A673 (cell line): ENCODE measurements at regions not wholly inside any gene's neighbourhood (a gene's known extent, or its start where the extent isn't known, plus 50 kb on each side); places are given as distances from the start of the nearest gene placed in this dataset.

Experiments used
- BruUV-seq: library from RNA; stranded (reverse); fragments of 400-500 nt; replicated peaks from 2 replicates; lab custom pipeline; 2021; lab: Mats Ljungman, UMichigan
- CTCF ChIA-PET: fragments of 300-600 bp; sonication (Branson Sonifier 250); formaldehyde crosslinking; loops from one replicate; lab custom pipeline; 2022; ENCODE audit warnings: antibody characterized with exemption; lab: Charles Lee
- POLR2A ChIA-PET: fragments of 300-600 bp; sonication (Branson Sonifier 250); formaldehyde crosslinking; loops from one replicate; lab custom pipeline; 2022; ENCODE audit warnings: antibody characterized with exemption; ENCODE audit not compliant: low non-redundant PET; lab: Charles Lee
- DNase-seq: peaks from one replicate; pipeline ENCODE4 v3.0.0-alpha.2; 2015; ENCODE audit warnings: low spot score
- H3K27ac ChIP-seq: fragments of 200-600 bp; sonication (generic); 2 replicates; pipeline ENCODE4 v1.5.1; 2016; ENCODE audit warnings: mixed run types, low read depth, mild to moderate bottlenecking, mixed read lengths, antibody characterized with exemption, low read length; ENCODE audit not compliant: poor library complexity, severe bottlenecking
- H3K27me3 ChIP-seq: fragments of 200-600 bp; sonication (generic); replicated peaks from 2 replicates; pipeline ENCODE4 v1.6.1; 2017; ENCODE audit warnings: mixed run types, low read depth, mild to moderate bottlenecking, mixed read lengths, antibody characterized with exemption, low read length; ENCODE audit not compliant: insufficient read depth, poor library complexity
- H3K36me3 ChIP-seq: fragments of 200-600 bp; sonication (generic); 2 replicates; pipeline ENCODE4 v1.6.1; 2016; ENCODE audit warnings: mixed run types, mild to moderate bottlenecking, mixed read lengths, antibody characterized with exemption, low read length; ENCODE audit not compliant: insufficient read depth, poor library complexity, severe bottlenecking
- H3K4me1 ChIP-seq: fragments of 200-600 bp; sonication (generic); 2 replicates; pipeline ENCODE4 v1.6.1; 2017; ENCODE audit warnings: mixed run types, mild to moderate bottlenecking, mixed read lengths, antibody characterized with exemption, low read length; ENCODE audit not compliant: insufficient read depth, poor library complexity, severe bottlenecking
- H3K4me3 ChIP-seq: fragments of 200-600 bp; sonication (generic); 2 replicates; pipeline ENCODE4 v1.5.1; 2016; ENCODE audit warnings: low read depth, mixed run types, mild to moderate bottlenecking, mixed read lengths, low read length; ENCODE audit not compliant: poor library complexity, severe bottlenecking
- H3K9me3 ChIP-seq: fragments of 200-600 bp; sonication (generic); 2 replicates; pipeline ENCODE4 v1.6.1; 2016; ENCODE audit warnings: mixed run types, low read depth, mild to moderate bottlenecking, mixed read lengths, antibody characterized with exemption, low read length; ENCODE audit not compliant: poor library complexity, severe bottlenecking
- CTCF ChIP-seq: fragments of 300-800, 200-600 bp; sonication (generic); conservative IDR thresholded peaks from 2 replicates; pipeline ENCODE4 v1.5.1; 2017; ENCODE audit warnings: low read depth, mild to moderate bottlenecking, antibody characterized with exemption, low read length, moderate library complexity, mixed read lengths
- EZH2 ChIP-seq: fragments of 200-600 bp; sonication (generic); IDR thresholded peaks from 2 replicates; pipeline ENCODE4 v1.6.1; 2017; ENCODE audit warnings: borderline replicate concordance, low read depth, mild to moderate bottlenecking, mixed read lengths, antibody characterized with exemption, low read length; ENCODE audit not compliant: poor library complexity, severe bottlenecking
- intact Hi-C: fragments of 100-400 bp; cut with micrococcal nuclease; formaldehyde crosslinking; loops from one replicate; pipeline ENCODE4 v1.10.0; 2022; ENCODE audit not compliant: unreplicated experiment

- TF ChIP-seq CTCF (no peak), EZH2 (no peak)
- CTCF ChIA-PET = interaction anchor here (0.5 kb wide), 1 partner anchor 665 kb away, joined by 5 read pairs; no protein-coding TSS in a partner anchor
- no peak for DNase-seq
- Histone ChIP-seq H3K27me3 (peaks cover 29% of the 10 kb centered on the region), H3K36me3 (no peaks in the 10 kb centered on the region), H3K4me3 (peak overlapping the region; percentile 70), H3K27ac (no peak overlapping the region), H3K9me3 (no peaks in the 10 kb centered on the region), H3K4me1 (peaks cover 22% of the 10 kb centered on the region)
- POLR2A ChIA-PET = no interaction called here
- intact Hi-C loops = no loop called here
- BruUV-seq = no TSS peak
These were observed 257.6 kb downstream of the OTUD1 start for GRCh38 chr10:23696476-23696875.

GRCh38 chr10:23702977-23703414, 264.1 kb downstream of the OTUD1 start:
- POLR2A ChIA-PET = no interaction called here
- TF ChIP-seq CTCF (peak; percentile 90), EZH2 (no peak)
- Histone ChIP-seq H3K9me3 (peaks cover 4% of the 10 kb centered on the region), H3K27ac (no peak overlapping the region), H3K27me3 (no peaks in the 10 kb centered on the region), H3K4me1 (peaks cover 8% of the 10 kb centered on the region), H3K4me3 (peak overlapping the region; percentile 37), H3K36me3 (no peaks in the 10 kb centered on the region)
- no TSS peak for BruUV-seq
- intact Hi-C loops = loop anchor here (1.0 to 10.0 kb wide), 6 partner anchors 187 to 662 kb away; no protein-coding TSS in a partner anchor
- DNase-seq = peak; percentile 90
- CTCF ChIA-PET = no interaction called here

- ChIA-PET CTCF (no interaction called here), POLR2A (no interaction called here)
- H3K27me3 ChIP-seq = no peaks in the 10 kb centered on the region
- no peak for DNase-seq
- H3K4me3 ChIP-seq = no peak overlapping the region
- no peaks in the 10 kb centered on the region for H3K36me3 ChIP-seq
- no peaks in the 10 kb centered on the region for H3K9me3 ChIP-seq
- H3K4me1 ChIP-seq = no peaks in the 10 kb centered on the region
- H3K27ac ChIP-seq = no peak overlapping the region
- intact Hi-C loops = no loop called here
- no TSS peak for BruUV-seq
- TF ChIP-seq EZH2 (no peak), CTCF (no peak)
These were observed 276.5 kb downstream of the OTUD1 start for GRCh38 chr10:23715363-23715762.
